ENCODE measurements at regions not wholly inside any gene's neighbourhood (a gene's known extent, or its start where the extent isn't known, plus 50 kb on each side); places are given as distances from the start of the nearest gene placed in this dataset. TPM values are rescaled to one million over a fixed set of nuclear protein-coding genes. Genes with fewer than 3 reads are reported as not detected.

DNA sequence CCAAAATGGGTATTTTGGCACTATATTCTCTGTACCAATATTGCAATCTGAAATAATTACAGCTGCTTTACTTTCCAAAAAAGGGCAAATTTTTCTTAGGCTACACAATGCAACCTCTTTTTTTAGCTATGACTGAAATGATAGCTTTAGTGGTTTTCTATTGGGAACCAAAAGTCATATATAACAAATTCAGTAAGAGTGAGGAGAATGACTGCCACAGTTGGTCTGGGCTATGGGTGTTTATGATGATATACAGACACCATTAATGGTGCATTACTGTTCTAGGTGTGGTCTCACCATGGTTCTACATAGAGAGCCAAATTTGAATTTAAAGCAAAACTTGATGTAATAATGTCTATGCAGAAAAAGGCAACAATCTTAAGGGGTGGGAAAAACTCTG is 72.3 kb upstream of the PTBP2 start:
- no peaks in the 10 kb centered on the region for H3K36me3 ChIP-seq (replicated peaks in 1 of 2; ENCODE audit: insufficient read depth in 1 of 2, low read depth in 2 of 2)
- DNase-seq (no peak), ATAC-seq (no peak)
- no peak overlapping the region for H3K27ac ChIP-seq
- H3K4me3 ChIP-seq: no peak overlapping the region
- H3K4me1 ChIP-seq: no peaks in the 10 kb centered on the region
- TF ChIP-seq, protein P1, sequence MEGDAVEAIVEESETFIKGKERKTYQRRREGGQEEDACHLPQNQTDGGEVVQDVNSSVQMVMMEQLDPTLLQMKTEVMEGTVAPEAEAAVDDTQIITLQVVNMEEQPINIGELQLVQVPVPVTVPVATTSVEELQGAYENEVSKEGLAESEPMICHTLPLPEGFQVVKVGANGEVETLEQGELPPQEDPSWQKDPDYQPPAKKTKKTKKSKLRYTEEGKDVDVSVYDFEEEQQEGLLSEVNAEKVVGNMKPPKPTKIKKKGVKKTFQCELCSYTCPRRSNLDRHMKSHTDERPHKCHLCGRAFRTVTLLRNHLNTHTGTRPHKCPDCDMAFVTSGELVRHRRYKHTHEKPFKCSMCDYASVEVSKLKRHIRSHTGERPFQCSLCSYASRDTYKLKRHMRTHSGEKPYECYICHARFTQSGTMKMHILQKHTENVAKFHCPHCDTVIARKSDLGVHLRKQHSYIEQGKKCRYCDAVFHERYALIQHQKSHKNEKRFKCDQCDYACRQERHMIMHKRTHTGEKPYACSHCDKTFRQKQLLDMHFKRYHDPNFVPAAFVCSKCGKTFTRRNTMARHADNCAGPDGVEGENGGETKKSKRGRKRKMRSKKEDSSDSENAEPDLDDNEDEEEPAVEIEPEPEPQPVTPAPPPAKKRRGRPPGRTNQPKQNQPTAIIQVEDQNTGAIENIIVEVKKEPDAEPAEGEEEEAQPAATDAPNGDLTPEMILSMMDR (IDR thresholded peaks at IDR 0.05): no peak
- TF ChIP-seq POLR2A (IDR thresholded peaks at IDR 0.05): no peak
- no peaks in the 10 kb centered on the region for H3K9me3 ChIP-seq
- no peaks in the 10 kb centered on the region for H3K27me3 ChIP-seq
- intact Hi-C loops (cut with DNase I): no loop called here

GRCh38 chr1:96651517-96651916 is 70.1 kb upstream of the PTBP2 start:
- Histone ChIP-seq H3K36me3 (replicated peaks in 1 of 2; ENCODE audit: insufficient read depth in 1 of 2, low read depth in 2 of 2) (no peaks in the 10 kb centered on the region), H3K9me3 (no peaks in the 10 kb centered on the region), H3K27ac (no peak overlapping the region), H3K27me3 (no peaks in the 10 kb centered on the region), H3K4me3 (no peak overlapping the region), H3K4me1 (no peaks in the 10 kb centered on the region)
- intact Hi-C loops (cut with DNase I): no loop called here
- whole genome bisulfite sequencing, 2 donors: 58% methylated on average over 5 of the region's 5 CpGs; no CpG with 5 or more reads in 1 of the 2 donors
- TF ChIP-seq POLR2A (IDR thresholded peaks at IDR 0.05): no peak
- TF ChIP-seq, protein P1 (IDR thresholded peaks at IDR 0.05): no peak
- DNase-seq (no peak), ATAC-seq (no peak)

GRCh38 chr1:96660051-96660450 is 61.5 kb upstream of the PTBP2 start:
- Histone ChIP-seq H3K27me3 (no peaks in the 10 kb centered on the region), H3K36me3 (replicated peaks in 1 of 2; ENCODE audit: insufficient read depth in 1 of 2, low read depth in 2 of 2) (no peaks in the 10 kb centered on the region), H3K4me1 (no peaks in the 10 kb centered on the region), H3K4me3 (no peak overlapping the region), H3K9me3 (no peaks in the 10 kb centered on the region), H3K27ac (no peak overlapping the region)
- 48 to 61% methylated on average over 3 of the region's 3 CpGs for WGBS, 2 donors
- intact Hi-C loops (cut with DNase I): no loop called here
- no peak for TF ChIP-seq POLR2A (IDR thresholded peaks at IDR 0.05)
- TF ChIP-seq, protein P1 (IDR thresholded peaks at IDR 0.05): no peak
- ATAC-seq: no peak
- DNase-seq: no peak

GRCh38 chr1:96660503-96660902 is 61.1 kb upstream of the PTBP2 start:
- H3K36me3 ChIP-seq (replicated peaks in 1 of 2; ENCODE audit: insufficient read depth in 1 of 2, low read depth in 2 of 2): no peaks in the 10 kb centered on the region
- no peak overlapping the region for H3K27ac ChIP-seq
- H3K4me3 ChIP-seq: no peak overlapping the region
- intact Hi-C loops (cut with DNase I): no loop called here
- no peaks in the 10 kb centered on the region for H3K4me1 ChIP-seq
- DNase-seq: no peak
- no peaks in the 10 kb centered on the region for H3K9me3 ChIP-seq
- WGBS, 2 donors: 52 to 55% methylated on average over 2 of the region's 2 CpGs
- no peak for ATAC-seq
- H3K27me3 ChIP-seq: no peaks in the 10 kb centered on the region
- TF ChIP-seq POLR2A (IDR thresholded peaks at IDR 0.05): no peak
- TF ChIP-seq, protein P1 (IDR thresholded peaks at IDR 0.05): no peak

Small RNA genes lying in the stretch of these regions (small RNA-seq; reads per million reads assigned to genes)
- gene RNU1-130P: not detected
